ENCODE measurements at regions not wholly inside any gene's neighbourhood (a gene's known extent, or its start where the extent isn't known, plus 50 kb on each side); places are given as distances from the start of the nearest gene placed in this dataset.
"Not testable (repeated sequence)": the region's sequence is repeated elsewhere in the genome, so short reads cannot be mapped to it uniquely, and the experiment has no call there.

- peak; percentile 59 for ATAC-seq
- no peak for DNase-seq
These were observed 1141.8 kb downstream of the RPIA start for GRCh38 chr2:89833116-89833779.

- no peak for ATAC-seq
- no peak for DNase-seq
These were observed 1142.3 kb downstream of the RPIA start for GRCh38 chr2:89833780-89834117.

GRCh38 chr2:89834306-89834705 lies 1142.8 kb downstream of the RPIA start:
- DNase-seq (no peak), ATAC-seq (no peak)

GRCh38 chr2:89836326-89836725 lies 1144.9 kb downstream of the RPIA start:
- not testable (repeated sequence) for DNase-seq
- peak; percentile 69 for ATAC-seq

GRCh38 chr2:89837962-89838625 lies 1146.6 kb downstream of the RPIA start:
- no peak for DNase-seq
- no peak for ATAC-seq

GRCh38 chr2:89840175-89840574 lies 1148.7 kb downstream of the RPIA start:
- ATAC-seq = not testable (repeated sequence)

GRCh38 chr2:89840781-89841475 lies 1149.5 kb downstream of the RPIA start:
- not testable (repeated sequence) for ATAC-seq, DNase-seq

More at GRCh38 chr2:89840175-89840574, 1148.7 kb downstream of the RPIA start:
- DNase-seq = not testable (repeated sequence)

- DNase-seq (no peak), ATAC-seq (no peak)
These were observed 1150.0 kb downstream of the RPIA start for GRCh38 chr2:89841476-89841840.

- ATAC-seq = no peak
- DNase-seq = no peak
These were observed 1150.9 kb downstream of the RPIA start for GRCh38 chr2:89842180-89842908.

- DNase-seq (no peak), ATAC-seq (no peak)
These were observed 1152.9 kb downstream of the RPIA start for GRCh38 chr2:89844221-89844943.

GRCh38 chr2:89845532-89845931 lies 1154.1 kb downstream of the RPIA start:
- DNase-seq (no peak), ATAC-seq (no peak)

GRCh38 chr2:89848114-89848513 lies 1156.6 kb downstream of the RPIA start:
- DNase-seq (no peak), ATAC-seq (no peak)

- ATAC-seq (no peak), DNase-seq (no peak)
These were observed 1157.4 kb downstream of the RPIA start for GRCh38 chr2:89848763-89849368.

GRCh38 chr2:89849731-89850130 lies 1158.3 kb downstream of the RPIA start:
- ATAC-seq (no peak), DNase-seq (no peak)

- DNase-seq (no peak), ATAC-seq (no peak)
These were observed 1159.0 kb downstream of the RPIA start for GRCh38 chr2:89850481-89850880.

GRCh38 chr2:89850881-89851582 lies 1159.6 kb downstream of the RPIA start:
- DNase-seq (no peak), ATAC-seq (no peak)

- no peak for DNase-seq
- ATAC-seq = no peak
These were observed 1160.1 kb downstream of the RPIA start for GRCh38 chr2:89851583-89851905.

- ATAC-seq, DNase-seq: not testable (repeated sequence)
These were observed 1162.0 kb downstream of the RPIA start for GRCh38 chr2:89853427-89853826.

GRCh38 chr2:89855752-89856151 lies 1164.3 kb downstream of the RPIA start:
- not testable (repeated sequence) for ATAC-seq, DNase-seq

GRCh38 chr2:89856305-89856704 lies 1164.8 kb downstream of the RPIA start:
- not testable (repeated sequence) for ATAC-seq, DNase-seq

- ATAC-seq, DNase-seq: not testable (repeated sequence)
These were observed 1170.7 kb downstream of the RPIA start for GRCh38 chr2:89862164-89862563.

All from stimulated activated naive CD8-positive, alpha-beta T cell treated with anti-CD3 and anti-CD28 coated beads, Interleukin-15, Interleukin-2, amounts not matched to agents 100 U/mL and 50 U/mL, for 24 hours (primary cell).